ENCODE measurements at regions not wholly inside any gene's neighbourhood (a gene's known extent, or its start where the extent isn't known, plus 50 kb on each side); places are given as distances from the start of the nearest gene placed in this dataset.

DNA sequence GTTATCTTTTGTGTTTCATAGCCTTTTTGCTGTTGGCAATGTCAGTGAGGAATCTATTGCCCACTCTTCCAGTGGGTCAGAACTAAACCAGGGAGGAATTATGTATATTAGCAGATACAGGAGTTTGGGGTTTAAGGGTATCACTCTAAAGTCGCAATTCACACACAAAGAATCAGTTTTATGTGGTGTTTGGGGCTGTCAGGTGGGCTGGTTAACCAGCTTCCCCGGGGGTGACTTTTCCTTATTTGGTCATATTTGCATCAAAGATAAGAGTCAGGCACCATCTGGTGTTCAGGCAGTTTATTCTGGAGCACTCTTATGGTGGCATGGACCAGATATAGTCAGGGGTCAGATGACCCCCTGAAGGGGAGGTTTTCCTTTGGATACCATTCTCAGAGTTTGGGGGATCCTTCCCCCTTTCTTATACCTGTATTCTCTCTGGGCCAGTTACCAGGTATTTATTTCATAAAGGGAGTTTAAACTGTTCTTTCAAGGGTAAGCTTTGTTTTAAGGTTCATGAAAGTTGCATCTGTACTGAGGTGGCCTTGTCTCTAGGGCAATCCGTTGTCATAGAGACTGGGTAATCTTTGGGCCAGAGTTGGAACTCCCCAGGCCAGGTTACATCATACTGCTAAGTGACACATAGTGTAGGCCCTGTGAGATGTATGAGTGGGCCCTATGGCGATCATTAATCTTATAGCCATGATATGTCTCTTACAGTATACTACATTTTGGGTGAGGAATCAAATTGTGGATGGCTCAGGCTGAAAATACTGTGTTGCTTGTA, 148.2 kb downstream of the RWDD3 start:
- TF ChIP-seq EZH2 (IDR thresholded peaks at IDR 0.05; ENCODE audit: low read length) = no peak
- TF ChIP-seq, protein P1, sequence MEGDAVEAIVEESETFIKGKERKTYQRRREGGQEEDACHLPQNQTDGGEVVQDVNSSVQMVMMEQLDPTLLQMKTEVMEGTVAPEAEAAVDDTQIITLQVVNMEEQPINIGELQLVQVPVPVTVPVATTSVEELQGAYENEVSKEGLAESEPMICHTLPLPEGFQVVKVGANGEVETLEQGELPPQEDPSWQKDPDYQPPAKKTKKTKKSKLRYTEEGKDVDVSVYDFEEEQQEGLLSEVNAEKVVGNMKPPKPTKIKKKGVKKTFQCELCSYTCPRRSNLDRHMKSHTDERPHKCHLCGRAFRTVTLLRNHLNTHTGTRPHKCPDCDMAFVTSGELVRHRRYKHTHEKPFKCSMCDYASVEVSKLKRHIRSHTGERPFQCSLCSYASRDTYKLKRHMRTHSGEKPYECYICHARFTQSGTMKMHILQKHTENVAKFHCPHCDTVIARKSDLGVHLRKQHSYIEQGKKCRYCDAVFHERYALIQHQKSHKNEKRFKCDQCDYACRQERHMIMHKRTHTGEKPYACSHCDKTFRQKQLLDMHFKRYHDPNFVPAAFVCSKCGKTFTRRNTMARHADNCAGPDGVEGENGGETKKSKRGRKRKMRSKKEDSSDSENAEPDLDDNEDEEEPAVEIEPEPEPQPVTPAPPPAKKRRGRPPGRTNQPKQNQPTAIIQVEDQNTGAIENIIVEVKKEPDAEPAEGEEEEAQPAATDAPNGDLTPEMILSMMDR (optimal IDR thresholded peaks at IDR 0.05 in 1 of 3, IDR thresholded peaks at IDR 0.05 in 1 of 3, conservative IDR thresholded peaks at IDR 0.05 in 1 of 3; ENCODE audit: extremely low read depth in 1 of 3, insufficient read depth in 2 of 3, low read length in 3 of 3) = no peak

All from keratinocyte (primary cell).